HEK293 (cell line): ENCODE measurements at regions not wholly inside any gene's neighbourhood (a gene's known extent, or its start where the extent isn't known, plus 50 kb on each side); places are given as distances from the start of the nearest gene placed in this dataset.

Experiments
- CTCF ChIA-PET: fragments of 350-600 bp; formaldehyde crosslinking; extraction: SDS; loops from one replicate; lab custom pipeline; 2021; ENCODE audit warnings: antibody characterized with exemption; lab: Yijun Ruan, JAX
- POLR2A ChIA-PET: fragments of 300-600 bp; formaldehyde crosslinking; extraction: SDS; loops from one replicate; lab custom pipeline; 2020; ENCODE audit warnings: antibody characterized with exemption, inconsistent platforms; lab: Yijun Ruan, JAX
- H3K27ac ChIP-seq: fragments of 200-500 bp; sonication (Bioruptor generic); 2 replicates; pipeline ENCODE4 v1.5.1; 2014; ENCODE audit warnings: low read depth, low read length, control low read depth, inconsistent platforms; ENCODE audit errors: extremely low read depth
- H3K36me3 ChIP-seq, 2 experiments: fragments of 200-500 bp in 1 of 2; sonication (Bioruptor generic) in 1 of 2; 1 replicate in 1 of 2; 2 replicates in 1 of 2; pipeline ENCODE4 v1.5.1; 2014 to 2017; ENCODE audit warnings: inconsistent platforms in 2 of 2, low read length in 2 of 2; ENCODE audit not compliant: control insufficient read depth in 2 of 2, insufficient read depth in 1 of 2
- H3K4me1 ChIP-seq: fragments of 200-500 bp; sonication (Bioruptor generic); 2 replicates; pipeline ENCODE4 v1.5.1; 2014; ENCODE audit warnings: mild to moderate bottlenecking, low read length, inconsistent platforms; ENCODE audit not compliant: control insufficient read depth, insufficient read depth
- H3K4me3 ChIP-seq: 2 replicates; pipeline ENCODE4 v1.5.1; 2011; ENCODE audit warnings: low read depth, mild to moderate bottlenecking, control low read depth, low read length, moderate library complexity
- H3K9me3 ChIP-seq: fragments of 200-500 bp; sonication (Bioruptor generic); 2 replicates; pipeline ENCODE4 v1.5.1; 2014; ENCODE audit warnings: low read depth, low read length, inconsistent platforms; ENCODE audit not compliant: control insufficient read depth, insufficient read depth
- GLIS1 ChIP-seq: fragments of 450-650 bp; formaldehyde crosslinking; IDR thresholded peaks from 2 replicates; pipeline ENCODE4 v1.5.1; 2016; ENCODE audit warnings: missing biosample characterization, missing genetic modification characterization
- MYNN ChIP-seq: fragments of 450-650 bp; formaldehyde crosslinking; IDR thresholded peaks from 2 replicates; pipeline ENCODE4 v1.5.1; 2016; ENCODE audit warnings: missing biosample characterization, missing genetic modification characterization, borderline replicate concordance
- SALL2 ChIP-seq: fragments of 450-650 bp; formaldehyde crosslinking; IDR thresholded peaks from 2 replicates; pipeline ENCODE4 v1.5.0; 2017; ENCODE audit warnings: missing biosample characterization, mild to moderate bottlenecking, missing genetic modification characterization, borderline replicate concordance
- SETDB1 ChIP-seq: IDR thresholded peaks from one replicate; pipeline ENCODE4 v1.6.1; 2017; ENCODE audit warnings: mild to moderate bottlenecking, low read length, moderate library complexity, mixed read lengths; ENCODE audit not compliant: insufficient read length
- SP3 ChIP-seq: fragments of 450-650 bp; formaldehyde crosslinking; IDR thresholded peaks from 2 replicates; pipeline ENCODE4 v1.5.1; 2016; ENCODE audit warnings: missing biosample characterization, missing genetic modification characterization
- ZNF121 ChIP-seq: fragments of 450-650 bp; formaldehyde crosslinking; IDR thresholded peaks from 2 replicates; pipeline ENCODE4 v1.5.1; 2016; ENCODE audit warnings: missing biosample characterization, missing genetic modification characterization
- ZNF146 ChIP-seq: fragments of 450-650 bp; formaldehyde crosslinking; IDR thresholded peaks from 2 replicates; pipeline ENCODE4 v1.5.1; 2016; ENCODE audit warnings: missing biosample characterization, missing genetic modification characterization
- ZNF155 ChIP-seq: fragments of 450-650 bp; formaldehyde crosslinking; IDR thresholded peaks from 2 replicates; pipeline ENCODE4 v1.5.1; 2016; ENCODE audit warnings: missing biosample characterization, missing genetic modification characterization
- ZNF19 ChIP-seq: fragments of 450-650 bp; formaldehyde crosslinking; IDR thresholded peaks from 2 replicates; pipeline ENCODE4; 2016; ENCODE audit warnings: missing biosample characterization, missing genetic modification characterization, low read depth
- ZNF24 ChIP-seq: fragments of 450-650 bp; formaldehyde crosslinking; IDR thresholded peaks from 2 replicates; pipeline ENCODE4 v1.5.1; 2016; ENCODE audit warnings: missing biosample characterization, missing genetic modification characterization
- ZNF274 ChIP-seq, 2 experiments: fragments of 200-500 bp in 1 of 2; fragments of 450-650 bp in 1 of 2; sonication (Bioruptor generic) in 1 of 2; formaldehyde crosslinking in 1 of 2; IDR thresholded peaks; 2 replicates each; pipeline versions ENCODE4 v1.5.1 to v1.6.1; 2014 to 2016; ENCODE audit warnings: borderline replicate concordance in 1 of 2, inconsistent platforms in 1 of 2, low read length in 1 of 2, missing biosample characterization in 1 of 2, missing genetic modification characterization in 1 of 2
- ZNF391 ChIP-seq: fragments of 450-650 bp; formaldehyde crosslinking; IDR thresholded peaks from 2 replicates; pipeline ENCODE4 v1.5.1; 2016; ENCODE audit warnings: low read depth, missing biosample characterization, missing genetic modification characterization, borderline replicate concordance
- ZNF571 ChIP-seq: fragments of 450-650 bp; formaldehyde crosslinking; IDR thresholded peaks from 2 replicates; pipeline ENCODE4 v1.5.0; 2017; ENCODE audit warnings: missing biosample characterization, missing genetic modification characterization
- ZNF768 ChIP-seq: fragments of 450-650 bp; formaldehyde crosslinking; IDR thresholded peaks from 2 replicates; pipeline ENCODE4 v1.5.1; 2018; ENCODE audit warnings: missing biosample characterization, mild to moderate bottlenecking, missing genetic modification characterization
- ZNF830 ChIP-seq: fragments of 450-650 bp; IDR thresholded peaks from 2 replicates; pipeline ENCODE4 v1.5.0; 2018; ENCODE audit warnings: missing biosample characterization, missing genetic modification characterization, low read depth, mild to moderate bottlenecking, moderate library complexity
- TF ChIP-seq, protein P1 (sequence below): fragments of 450-650 bp; formaldehyde crosslinking; conservative IDR thresholded peaks from 2 replicates; pipeline ENCODE4 v1.5.1; 2016; ENCODE audit warnings: low read depth, missing biosample characterization, missing genetic modification characterization
- TF ChIP-seq, protein P2 (sequence below): fragments of 450-650 bp; formaldehyde crosslinking; IDR thresholded peaks from 2 replicates; pipeline ENCODE4 v1.5.1; 2017; ENCODE audit warnings: missing biosample characterization, missing genetic modification characterization
- TF ChIP-seq, protein P3 (sequence below): fragments of 450-650 bp; formaldehyde crosslinking; IDR thresholded peaks from 2 replicates; pipeline ENCODE4 v1.5.1; 2017; ENCODE audit warnings: missing biosample characterization, missing genetic modification characterization
- TF ChIP-seq, protein P4 (sequence below): fragments of 450-650 bp; formaldehyde crosslinking; IDR thresholded peaks from 2 replicates; pipeline ENCODE4 v1.5.1; 2016; ENCODE audit warnings: missing biosample characterization, missing genetic modification characterization
- TF ChIP-seq, protein P5 (sequence below): fragments of 450-650 bp; formaldehyde crosslinking; optimal IDR thresholded peaks from 2 replicates; pipeline ENCODE3; 2016; ENCODE audit warnings: missing biosample characterization, mild to moderate bottlenecking, missing genetic modification characterization
- TF ChIP-seq, protein P6 (sequence below): fragments of 450-650 bp; formaldehyde crosslinking; conservative IDR thresholded peaks from 2 replicates; pipeline ENCODE4 v1.5.1; 2016; ENCODE audit warnings: low read depth, missing biosample characterization, missing genetic modification characterization

DNA sequence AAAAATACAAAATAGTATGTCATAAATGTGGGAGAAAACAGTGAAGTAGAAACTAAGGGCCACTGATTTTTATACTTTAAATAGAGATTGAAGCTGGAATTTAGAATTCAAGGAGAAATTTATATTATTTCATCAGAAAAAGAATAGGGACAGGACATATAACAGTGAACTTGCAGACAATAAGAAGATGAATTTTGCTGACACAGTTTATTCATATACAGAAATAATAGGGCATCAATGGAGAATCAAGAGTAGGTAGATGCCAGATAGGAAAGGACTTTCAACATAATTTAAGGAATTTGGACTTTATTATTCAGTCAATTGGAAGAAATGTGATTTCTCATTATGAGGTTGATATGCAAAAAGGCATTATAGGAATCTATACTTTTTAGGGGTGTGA lies 118.9 kb upstream of the HNMT start:
- no peak overlapping the region for H3K27ac ChIP-seq
- TF ChIP-seq, protein P1, sequence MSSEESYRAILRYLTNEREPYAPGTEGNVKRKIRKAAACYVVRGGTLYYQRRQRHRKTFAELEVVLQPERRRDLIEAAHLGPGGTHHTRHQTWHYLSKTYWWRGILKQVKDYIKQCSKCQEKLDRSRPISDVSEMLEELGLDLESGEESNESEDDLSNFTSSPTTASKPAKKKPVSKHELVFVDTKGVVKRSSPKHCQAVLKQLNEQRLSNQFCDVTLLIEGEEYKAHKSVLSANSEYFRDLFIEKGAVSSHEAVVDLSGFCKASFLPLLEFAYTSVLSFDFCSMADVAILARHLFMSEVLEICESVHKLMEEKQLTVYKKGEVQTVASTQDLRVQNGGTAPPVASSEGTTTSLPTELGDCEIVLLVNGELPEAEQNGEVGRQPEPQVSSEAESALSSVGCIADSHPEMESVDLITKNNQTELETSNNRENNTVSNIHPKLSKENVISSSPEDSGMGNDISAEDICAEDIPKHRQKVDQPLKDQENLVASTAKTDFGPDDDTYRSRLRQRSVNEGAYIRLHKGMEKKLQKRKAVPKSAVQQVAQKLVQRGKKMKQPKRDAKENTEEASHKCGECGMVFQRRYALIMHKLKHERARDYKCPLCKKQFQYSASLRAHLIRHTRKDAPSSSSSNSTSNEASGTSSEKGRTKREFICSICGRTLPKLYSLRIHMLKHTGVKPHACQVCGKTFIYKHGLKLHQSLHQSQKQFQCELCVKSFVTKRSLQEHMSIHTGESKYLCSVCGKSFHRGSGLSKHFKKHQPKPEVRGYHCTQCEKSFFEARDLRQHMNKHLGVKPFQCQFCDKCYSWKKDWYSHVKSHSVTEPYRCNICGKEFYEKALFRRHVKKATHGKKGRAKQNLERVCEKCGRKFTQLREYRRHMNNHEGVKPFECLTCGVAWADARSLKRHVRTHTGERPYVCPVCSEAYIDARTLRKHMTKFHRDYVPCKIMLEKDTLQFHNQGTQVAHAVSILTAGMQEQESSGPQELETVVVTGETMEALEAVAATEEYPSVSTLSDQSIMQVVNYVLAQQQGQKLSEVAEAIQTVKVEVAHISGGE (tag by site-specific recombination), result no peak
- no peak for TF ChIP-seq ZNF391 (tag by site-specific recombination)
- TF ChIP-seq MYNN (tag by site-specific recombination), result no peak
- no peak for TF ChIP-seq ZNF274 (IDR thresholded peaks at IDR 0.05; ENCODE audit: low read length)
- no peak for TF ChIP-seq ZNF274 (tag by site-specific recombination; IDR thresholded peaks at IDR 0.05; ENCODE audit: borderline replicate concordance)
- TF ChIP-seq, protein P2, sequence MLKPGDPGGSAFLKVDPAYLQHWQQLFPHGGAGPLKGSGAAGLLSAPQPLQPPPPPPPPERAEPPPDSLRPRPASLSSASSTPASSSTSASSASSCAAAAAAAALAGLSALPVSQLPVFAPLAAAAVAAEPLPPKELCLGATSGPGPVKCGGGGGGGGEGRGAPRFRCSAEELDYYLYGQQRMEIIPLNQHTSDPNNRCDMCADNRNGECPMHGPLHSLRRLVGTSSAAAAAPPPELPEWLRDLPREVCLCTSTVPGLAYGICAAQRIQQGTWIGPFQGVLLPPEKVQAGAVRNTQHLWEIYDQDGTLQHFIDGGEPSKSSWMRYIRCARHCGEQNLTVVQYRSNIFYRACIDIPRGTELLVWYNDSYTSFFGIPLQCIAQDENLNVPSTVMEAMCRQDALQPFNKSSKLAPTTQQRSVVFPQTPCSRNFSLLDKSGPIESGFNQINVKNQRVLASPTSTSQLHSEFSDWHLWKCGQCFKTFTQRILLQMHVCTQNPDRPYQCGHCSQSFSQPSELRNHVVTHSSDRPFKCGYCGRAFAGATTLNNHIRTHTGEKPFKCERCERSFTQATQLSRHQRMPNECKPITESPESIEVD (tag by site-specific recombination), result no peak
- TF ChIP-seq, protein P3, sequence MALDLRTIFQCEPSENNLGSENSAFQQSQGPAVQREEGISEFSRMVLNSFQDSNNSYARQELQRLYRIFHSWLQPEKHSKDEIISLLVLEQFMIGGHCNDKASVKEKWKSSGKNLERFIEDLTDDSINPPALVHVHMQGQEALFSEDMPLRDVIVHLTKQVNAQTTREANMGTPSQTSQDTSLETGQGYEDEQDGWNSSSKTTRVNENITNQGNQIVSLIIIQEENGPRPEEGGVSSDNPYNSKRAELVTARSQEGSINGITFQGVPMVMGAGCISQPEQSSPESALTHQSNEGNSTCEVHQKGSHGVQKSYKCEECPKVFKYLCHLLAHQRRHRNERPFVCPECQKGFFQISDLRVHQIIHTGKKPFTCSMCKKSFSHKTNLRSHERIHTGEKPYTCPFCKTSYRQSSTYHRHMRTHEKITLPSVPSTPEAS, result no peak
- TF ChIP-seq ZNF19 (tag by site-specific recombination), result no peak
- no peak for TF ChIP-seq ZNF24 (tag by site-specific recombination)
- no peak for TF ChIP-seq ZNF830 (tag by site-specific recombination)
- TF ChIP-seq ZNF571 (tag by site-specific recombination), result no peak
- no peak for TF ChIP-seq ZNF768 (tag by site-specific recombination)
- TF ChIP-seq, protein P4, sequence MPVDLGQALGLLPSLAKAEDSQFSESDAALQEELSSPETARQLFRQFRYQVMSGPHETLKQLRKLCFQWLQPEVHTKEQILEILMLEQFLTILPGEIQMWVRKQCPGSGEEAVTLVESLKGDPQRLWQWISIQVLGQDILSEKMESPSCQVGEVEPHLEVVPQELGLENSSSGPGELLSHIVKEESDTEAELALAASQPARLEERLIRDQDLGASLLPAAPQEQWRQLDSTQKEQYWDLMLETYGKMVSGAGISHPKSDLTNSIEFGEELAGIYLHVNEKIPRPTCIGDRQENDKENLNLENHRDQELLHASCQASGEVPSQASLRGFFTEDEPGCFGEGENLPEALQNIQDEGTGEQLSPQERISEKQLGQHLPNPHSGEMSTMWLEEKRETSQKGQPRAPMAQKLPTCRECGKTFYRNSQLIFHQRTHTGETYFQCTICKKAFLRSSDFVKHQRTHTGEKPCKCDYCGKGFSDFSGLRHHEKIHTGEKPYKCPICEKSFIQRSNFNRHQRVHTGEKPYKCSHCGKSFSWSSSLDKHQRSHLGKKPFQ (tag by site-specific recombination), result no peak
- no peak for TF ChIP-seq GLIS1 (tag by site-specific recombination)
- TF ChIP-seq ZNF146, result no peak
- H3K4me1 ChIP-seq, result no peaks in the 10 kb centered on the region
- ChIA-PET POLR2A (no interaction called here), CTCF (interaction anchor here (0.8 kb wide), 1 partner anchor 50 kb away, joined by 4 read pairs; no protein-coding TSS in a partner anchor)
- H3K36me3 ChIP-seq, result no peaks in the 10 kb centered on the region
- H3K9me3 ChIP-seq, result no peaks in the 10 kb centered on the region; the same call in 1 of the 2 replicates
- H3K4me3 ChIP-seq, result no peak overlapping the region

DNA sequence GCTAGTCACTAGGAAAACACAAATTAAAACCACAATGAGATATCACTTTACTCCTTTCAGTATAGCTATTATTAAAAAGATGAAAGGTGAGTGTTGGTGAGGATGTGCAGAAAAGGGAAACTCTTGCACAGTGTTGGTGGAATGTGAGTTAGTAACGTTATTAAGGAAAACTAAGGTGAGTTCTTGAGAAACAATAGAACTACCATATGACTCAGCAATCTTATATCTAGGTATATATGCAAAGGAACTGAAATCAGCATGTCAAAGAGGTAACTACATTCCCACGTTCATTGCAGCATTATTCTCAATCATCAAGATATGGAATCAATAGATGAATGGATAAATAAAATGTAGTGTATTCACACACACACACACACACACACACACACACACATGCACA lies 117.3 kb upstream of the HNMT start:
- CTCF ChIA-PET, result no interaction called here
- TF ChIP-seq SETDB1, result no peak
- no peak for TF ChIP-seq ZNF155 (tag by site-specific recombination)
- no peak for TF ChIP-seq ZNF121 (tag by site-specific recombination)
- TF ChIP-seq, protein P5, sequence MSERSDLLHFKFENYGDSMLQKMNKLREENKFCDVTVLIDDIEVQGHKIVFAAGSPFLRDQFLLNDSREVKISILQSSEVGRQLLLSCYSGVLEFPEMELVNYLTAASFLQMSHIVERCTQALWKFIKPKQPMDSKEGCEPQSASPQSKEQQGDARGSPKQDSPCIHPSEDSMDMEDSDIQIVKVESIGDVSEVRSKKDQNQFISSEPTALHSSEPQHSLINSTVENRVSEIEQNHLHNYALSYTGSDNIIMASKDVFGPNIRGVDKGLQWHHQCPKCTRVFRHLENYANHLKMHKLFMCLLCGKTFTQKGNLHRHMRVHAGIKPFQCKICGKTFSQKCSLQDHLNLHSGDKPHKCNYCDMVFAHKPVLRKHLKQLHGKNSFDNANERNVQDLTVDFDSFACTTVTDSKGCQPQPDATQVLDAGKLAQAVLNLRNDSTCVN, result no peak
- no peak for TF ChIP-seq SALL2 (tag by site-specific recombination)
- TF ChIP-seq SP3 (tag by site-specific recombination), result no peak
- TF ChIP-seq, protein P6, sequence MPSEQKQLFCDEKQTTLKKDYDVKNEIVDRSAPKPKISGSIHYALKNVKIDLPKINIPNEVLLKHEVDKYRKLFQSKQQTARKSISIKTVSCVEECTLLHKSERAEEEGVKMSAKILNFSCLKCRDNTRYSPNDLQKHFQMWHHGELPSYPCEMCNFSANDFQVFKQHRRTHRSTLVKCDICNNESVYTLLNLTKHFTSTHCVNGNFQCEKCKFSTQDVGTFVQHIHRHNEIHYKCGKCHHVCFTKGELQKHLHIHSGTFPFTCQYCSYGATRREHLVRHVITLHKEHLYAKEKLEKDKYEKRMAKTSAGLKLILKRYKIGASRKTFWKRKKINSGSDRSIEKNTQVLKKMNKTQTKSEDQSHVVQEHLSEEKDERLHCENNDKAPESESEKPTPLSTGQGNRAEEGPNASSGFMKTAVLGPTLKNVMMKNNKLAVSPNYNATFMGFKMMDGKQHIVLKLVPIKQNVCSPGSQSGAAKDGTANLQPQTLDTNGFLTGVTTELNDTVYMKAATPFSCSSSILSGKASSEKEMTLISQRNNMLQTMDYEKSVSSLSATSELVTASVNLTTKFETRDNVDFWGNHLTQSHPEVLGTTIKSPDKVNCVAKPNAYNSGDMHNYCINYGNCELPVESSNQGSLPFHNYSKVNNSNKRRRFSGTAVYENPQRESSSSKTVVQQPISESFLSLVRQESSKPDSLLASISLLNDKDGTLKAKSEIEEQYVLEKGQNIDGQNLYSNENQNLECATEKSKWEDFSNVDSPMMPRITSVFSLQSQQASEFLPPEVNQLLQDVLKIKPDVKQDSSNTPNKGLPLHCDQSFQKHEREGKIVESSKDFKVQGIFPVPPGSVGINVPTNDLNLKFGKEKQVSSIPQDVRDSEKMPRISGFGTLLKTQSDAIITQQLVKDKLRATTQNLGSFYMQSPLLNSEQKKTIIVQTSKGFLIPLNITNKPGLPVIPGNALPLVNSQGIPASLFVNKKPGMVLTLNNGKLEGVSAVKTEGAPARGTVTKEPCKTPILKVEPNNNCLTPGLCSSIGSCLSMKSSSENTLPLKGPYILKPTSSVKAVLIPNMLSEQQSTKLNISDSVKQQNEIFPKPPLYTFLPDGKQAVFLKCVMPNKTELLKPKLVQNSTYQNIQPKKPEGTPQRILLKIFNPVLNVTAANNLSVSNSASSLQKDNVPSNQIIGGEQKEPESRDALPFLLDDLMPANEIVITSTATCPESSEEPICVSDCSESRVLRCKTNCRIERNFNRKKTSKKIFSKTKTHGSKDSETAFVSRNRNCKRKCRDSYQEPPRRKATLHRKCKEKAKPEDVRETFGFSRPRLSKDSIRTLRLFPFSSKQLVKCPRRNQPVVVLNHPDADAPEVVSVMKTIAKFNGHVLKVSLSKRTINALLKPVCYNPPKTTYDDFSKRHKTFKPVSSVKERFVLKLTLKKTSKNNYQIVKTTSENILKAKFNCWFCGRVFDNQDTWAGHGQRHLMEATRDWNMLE, result no peak

More for the DNA sequence above, 117.3 kb upstream of the HNMT start:
- no peaks in the 10 kb centered on the region; the same call in 1 of the 2 replicates for H3K9me3 ChIP-seq
- H3K36me3 ChIP-seq, result no peaks in the 10 kb centered on the region
- POLR2A ChIA-PET, result no interaction called here
- H3K27ac ChIP-seq, result no peak overlapping the region
- H3K4me3 ChIP-seq, result no peak overlapping the region
- no peaks in the 10 kb centered on the region for H3K4me1 ChIP-seq
